HFF-Myc (cell line): ENCODE measurements at regions not wholly inside any gene's neighbourhood (a gene's known extent, or its start where the extent isn't known, plus 50 kb on each side); places are given as distances from the start of the nearest gene placed in this dataset.
"Not testable (repeated sequence)": the region's sequence is repeated elsewhere in the genome, so short reads cannot be mapped to it uniquely, and the experiment has no call there.

Source experiments
- DNase-seq: peaks from one replicate; pipeline ENCODE4 v3.0.0-alpha.2; 2011; ENCODE audit warnings: low read depth; ENCODE audit errors: extremely low read depth
- H3K4me3 ChIP-seq: replicated peaks from 2 replicates; pipeline ENCODE4 v1.5.1; 2011; ENCODE audit warnings: low read depth, mild to moderate bottlenecking, control low read depth, low read length
- CTCF ChIP-seq: IDR thresholded peaks from 2 replicates; pipeline ENCODE4 v1.5.1; 2012; ENCODE audit warnings: mild to moderate bottlenecking, low read depth, low read length, control low read depth; ENCODE audit errors: missing control alignments

- no peak for TF ChIP-seq CTCF
- no peak for DNase-seq
- H3K4me3 ChIP-seq: no peak overlapping the region
Observed at GRCh38 chrX:3426552-3426951, 80.1 kb upstream of the MXRA5 start.

- no peak overlapping the region for H3K4me3 ChIP-seq
- no peak for TF ChIP-seq CTCF
- no peak for DNase-seq
Observed at GRCh38 chrX:3425031-3425430, 78.6 kb upstream of the MXRA5 start.

GRCh38 chrX:3420316-3420715 is 73.9 kb upstream of the MXRA5 start:
- no peak for DNase-seq
- no peak for TF ChIP-seq CTCF
- no peak overlapping the region for H3K4me3 ChIP-seq

GRCh38 chrX:3415011-3415410 is 68.6 kb upstream of the MXRA5 start:
- no peak for DNase-seq
- no peak for TF ChIP-seq CTCF
- no peak overlapping the region for H3K4me3 ChIP-seq

GRCh38 chrX:3411626-3412025 is 65.2 kb upstream of the MXRA5 start:
- H3K4me3 ChIP-seq, DNase-seq: not testable (repeated sequence)

GRCh38 chrX:3409936-3410335 is 63.5 kb upstream of the MXRA5 start:
- H3K4me3 ChIP-seq, DNase-seq: not testable (repeated sequence)

- no peak overlapping the region for H3K4me3 ChIP-seq
- no peak for TF ChIP-seq CTCF
- no peak for DNase-seq
Observed at GRCh38 chrX:3407781-3408180, 61.3 kb upstream of the MXRA5 start.

- no peak overlapping the region for H3K4me3 ChIP-seq
- no peak for TF ChIP-seq CTCF
- DNase-seq: no peak
Observed at GRCh38 chrX:3407121-3407520, 60.7 kb upstream of the MXRA5 start.
